ENCODE measurements at regions not wholly inside any gene's neighbourhood (a gene's known extent, or its start where the extent isn't known, plus 50 kb on each side); places are given as distances from the start of the nearest gene placed in this dataset.

- Histone ChIP-seq H3K4me2 (replicated peaks; ENCODE audit: low read depth, low read length, poor library complexity, severe bottlenecking) (no peak overlapping the region), H3K27me3 (replicated peaks in 1 of 4; ENCODE audit: control extremely low read depth in 1 of 4, control insufficient read depth in 3 of 4, insufficient read depth in 4 of 4, low read length in 3 of 4) (no peaks in the 10 kb centered on the region), H3K36me3 (replicated peaks in 1 of 2; ENCODE audit: control extremely low read depth in 1 of 2, control insufficient read depth in 1 of 2, extremely low read depth in 1 of 2, insufficient read depth in 2 of 2, low read length in 1 of 2) (no peaks in the 10 kb centered on the region), H3K4me3 (ENCODE audit: control extremely low read depth in 1 of 5, extremely low read depth in 1 of 5, insufficient read depth in 1 of 5, low read depth in 2 of 5, low read length in 4 of 5) (no peak overlapping the region), H3K79me2 (ENCODE audit: control insufficient read depth, insufficient read depth, low read length) (no peaks in the 10 kb centered on the region), H3K9ac (ENCODE audit: low read length) (no peak overlapping the region), H3K4me1 (ENCODE audit: control insufficient read depth in 2 of 2, insufficient read depth in 2 of 2, low read length in 2 of 2) (no peaks in the 10 kb centered on the region), H2AFZ (ENCODE audit: insufficient read depth, low read depth, low read length, poor library complexity, severe bottlenecking) (no peak overlapping the region), H3K27ac (ENCODE audit: low read length in 2 of 2) (no peak overlapping the region), H4K20me1 (ENCODE audit: control insufficient read depth, insufficient read depth, low read length, poor library complexity, severe bottlenecking) (no peaks in the 10 kb centered on the region), H3K9me3 (ENCODE audit: control extremely low read depth in 1 of 3, control insufficient read depth in 2 of 3, insufficient read depth in 1 of 3, low read length in 2 of 3) (no peaks in the 10 kb centered on the region)
- H3K4me1 Mint-ChIP-seq: no peaks in the 10 kb centered on the region
- no peak overlapping the region for H3K4me3 Mint-ChIP-seq
- POLR2A ChIA-PET: no interaction called here
- no peak for DNase-seq
- no peaks in the 10 kb centered on the region for H3K9me3 Mint-ChIP-seq (ENCODE audit: insufficient read depth)
- H3K27ac Mint-ChIP-seq: no peak overlapping the region
- ATAC-seq (ENCODE audit: low read depth): no peak
- TF ChIP-seq CTCF (IDR thresholded peaks at IDR 0.05): no peak
- no peak for TF ChIP-seq EZH2 (IDR thresholded peaks at IDR 0.05; ENCODE audit: borderline replicate concordance, insufficient read depth, low read depth, low read length, poor library complexity, severe bottlenecking)
- CTCF ChIA-PET: no interaction called here
- no peaks in the 10 kb centered on the region for H3K27me3 Mint-ChIP-seq
- 83% methylated on average over 2 of the region's 3 CpGs for WGBS (ENCODE audit: insufficient coverage)
- intact Hi-C loops (cut with micrococcal nuclease): no loop called here
Measured at GRCh38 chr20:22791877-22792525, 207.6 kb upstream of the FOXA2 start.

- Mint-ChIP-seq H3K9me3 (ENCODE audit: insufficient read depth) (no peaks in the 10 kb centered on the region), H3K4me3 (no peak overlapping the region), H3K27ac (no peak overlapping the region), H3K4me1 (no peaks in the 10 kb centered on the region), H3K27me3 (no peaks in the 10 kb centered on the region)
- H3K4me2 ChIP-seq (replicated peaks; ENCODE audit: low read depth, low read length, poor library complexity, severe bottlenecking): no peak overlapping the region
- no peaks in the 10 kb centered on the region for H3K4me1 ChIP-seq (ENCODE audit: control insufficient read depth in 2 of 2, insufficient read depth in 2 of 2, low read length in 2 of 2)
- no peaks in the 10 kb centered on the region for H3K36me3 ChIP-seq (replicated peaks in 1 of 2; ENCODE audit: control extremely low read depth in 1 of 2, control insufficient read depth in 1 of 2, extremely low read depth in 1 of 2, insufficient read depth in 2 of 2, low read length in 1 of 2)
- H3K4me3 ChIP-seq (ENCODE audit: control extremely low read depth in 1 of 5, extremely low read depth in 1 of 5, insufficient read depth in 1 of 5, low read depth in 2 of 5, low read length in 4 of 5): no peak overlapping the region
- ATAC-seq (ENCODE audit: low read depth) (no peak), DNase-seq (no peak)
- no CpG with 5 or more reads among the region's 1 CpG for WGBS (ENCODE audit: insufficient coverage)
- no peaks in the 10 kb centered on the region for H3K9me3 ChIP-seq (ENCODE audit: control extremely low read depth in 1 of 3, control insufficient read depth in 2 of 3, insufficient read depth in 1 of 3, low read length in 2 of 3)
- no peak overlapping the region for H3K27ac ChIP-seq (ENCODE audit: low read length in 2 of 2)
- POLR2A ChIA-PET: no interaction called here
- H2AFZ ChIP-seq (ENCODE audit: insufficient read depth, low read depth, low read length, poor library complexity, severe bottlenecking): no peak overlapping the region
- H3K79me2 ChIP-seq (ENCODE audit: control insufficient read depth, insufficient read depth, low read length): no peaks in the 10 kb centered on the region
- no peaks in the 10 kb centered on the region for H3K27me3 ChIP-seq (replicated peaks in 1 of 4; ENCODE audit: control extremely low read depth in 1 of 4, control insufficient read depth in 3 of 4, insufficient read depth in 4 of 4, low read length in 3 of 4)
- TF ChIP-seq EZH2 (IDR thresholded peaks at IDR 0.05; ENCODE audit: borderline replicate concordance, insufficient read depth, low read depth, low read length, poor library complexity, severe bottlenecking) (no peak), CTCF (IDR thresholded peaks at IDR 0.05) (no peak)
- no peak overlapping the region for H3K9ac ChIP-seq (ENCODE audit: low read length)
- CTCF ChIA-PET: no interaction called here
- no peaks in the 10 kb centered on the region for H4K20me1 ChIP-seq (ENCODE audit: control insufficient read depth, insufficient read depth, low read length, poor library complexity, severe bottlenecking)
- intact Hi-C loops (cut with micrococcal nuclease): no loop called here
Measured at GRCh38 chr20:22794200-22794599, 209.8 kb upstream of the FOXA2 start.
